WTC11 (cell line): ENCODE measurements at regions not wholly inside any gene's neighbourhood (a gene's known extent, or its start where the extent isn't known, plus 50 kb on each side); places are given as distances from the start of the nearest gene placed in this dataset.

Experiments used
- ATAC-seq: fragments of 200-7000 bp; cut with Tn5 transposase; 2 replicates; pipeline ENCODE4 v1.10.0; 2021; ENCODE audit warnings: mild to moderate bottlenecking, moderate library complexity
- CTCF ChIA-PET: fragments of 300-600 bp; sonication (Branson Sonifier 250); formaldehyde crosslinking; loops from one replicate; lab custom pipeline; 2021; ENCODE audit warnings: antibody characterized with exemption; lab: Charles Lee
- POLR2A ChIA-PET: fragments of 350-600 bp; sonication (Branson Sonifier 250); formaldehyde crosslinking; loops from one replicate; lab custom pipeline; 2021; ENCODE audit warnings: antibody characterized with exemption; lab: Charles Lee
- DNase-seq: peaks from one replicate; pipeline ENCODE4 v3.0.0; 2021; ENCODE audit warnings: low spot score
- H3K27ac Mint-ChIP-seq: 2 replicates; pipeline ENCODE4 v1.8.0; 2021; ENCODE audit warnings: mixed read lengths
- H3K27me3 Mint-ChIP-seq: 2 replicates; pipeline ENCODE4 v1.8.0; 2021; ENCODE audit warnings: low read depth, mild to moderate bottlenecking, moderate library complexity, mixed read lengths
- H3K36me3 Mint-ChIP-seq: 2 replicates; pipeline ENCODE4 v1.8.0; 2021; ENCODE audit warnings: mixed read lengths
- H3K4me1 Mint-ChIP-seq: 2 replicates; pipeline ENCODE4 v1.8.0; 2022; ENCODE audit warnings: mixed read lengths
- H3K4me3 Mint-ChIP-seq: 2 replicates; pipeline ENCODE4 v1.8.0; 2021; ENCODE audit warnings: mild to moderate bottlenecking, moderate library complexity, mixed read lengths
- H3K9me3 Mint-ChIP-seq: 2 replicates; pipeline ENCODE4 v1.8.0; 2021; ENCODE audit warnings: mixed read lengths
- CDX4 ChIP-seq: fragments of 250-450 bp; sonication (Bioruptor Pico); IDR thresholded peaks from 2 replicates; pipeline ENCODE4 v1.9.0; 2021; ENCODE audit warnings: moderate library complexity, mild to moderate bottlenecking, inconsistent platforms, borderline replicate concordance
- E2F1 ChIP-seq: sonication (generic); formaldehyde crosslinking; IDR thresholded peaks from 2 replicates; pipeline ENCODE4 v1.8.0; 2022; ENCODE audit warnings: mild to moderate bottlenecking, missing genetic modification reagents
- ETV6 ChIP-seq: sonication (generic); formaldehyde crosslinking; IDR thresholded peaks from 2 replicates; pipeline ENCODE4 v1.8.1; 2022; ENCODE audit warnings: mild to moderate bottlenecking, missing genetic modification reagents
- FOXJ3 ChIP-seq: sonication (generic); formaldehyde crosslinking; IDR thresholded peaks from 2 replicates; pipeline ENCODE4 v1.9.0; 2021; ENCODE audit warnings: missing genetic modification reagents, mild to moderate bottlenecking, borderline replicate concordance
- GRHL2 ChIP-seq: fragments of 250-450 bp; sonication (Bioruptor Pico); IDR thresholded peaks from 2 replicates; pipeline ENCODE4 v1.8.0; 2022; ENCODE audit warnings: mild to moderate bottlenecking, moderate library complexity; ENCODE audit not compliant: insufficient replicate concordance, severe bottlenecking
- MYBL2 ChIP-seq: sonication (generic); formaldehyde crosslinking; IDR thresholded peaks from 2 replicates; pipeline ENCODE4 v1.8.1; 2023; ENCODE audit warnings: mild to moderate bottlenecking, moderate library complexity, missing genetic modification reagents
- NFATC4 ChIP-seq: fragments of 250-450 bp; sonication (Bioruptor Pico); IDR thresholded peaks from 2 replicates; pipeline ENCODE4 v1.9.0; 2021; ENCODE audit warnings: mild to moderate bottlenecking
- NR1H2 ChIP-seq: sonication (generic); formaldehyde crosslinking; IDR thresholded peaks from 2 replicates; pipeline ENCODE4 v1.9.0; 2021; ENCODE audit warnings: mild to moderate bottlenecking, moderate library complexity, missing genetic modification reagents
- OVOL2 ChIP-seq: fragments of 250-450 bp; sonication (Bioruptor Pico); IDR thresholded peaks from 2 replicates; pipeline ENCODE4 v1.9.0; 2021; ENCODE audit warnings: mild to moderate bottlenecking, borderline replicate concordance
- ZNF138 ChIP-seq: sonication (generic); formaldehyde crosslinking; conservative IDR thresholded peaks from 2 replicates; pipeline ENCODE4 v1.8.1; 2022; ENCODE audit warnings: mild to moderate bottlenecking, moderate library complexity, missing genetic modification reagents
- ZNF219 ChIP-seq: sonication (generic); formaldehyde crosslinking; IDR thresholded peaks from 2 replicates; pipeline ENCODE4 v1.8.0; 2023; ENCODE audit warnings: missing genetic modification reagents, mild to moderate bottlenecking, borderline replicate concordance
- ZNF232 ChIP-seq: sonication (generic); formaldehyde crosslinking; IDR thresholded peaks from 2 replicates; pipeline ENCODE4 v1.8.0; 2022; ENCODE audit warnings: mild to moderate bottlenecking, missing genetic modification reagents
- ZNF263 ChIP-seq: sonication (generic); formaldehyde crosslinking; IDR thresholded peaks from 2 replicates; pipeline ENCODE4 v1.8.1; 2022; ENCODE audit warnings: low read depth, mild to moderate bottlenecking, moderate library complexity, missing genetic modification reagents
- ZNF317 ChIP-seq: sonication (generic); formaldehyde crosslinking; IDR thresholded peaks from 2 replicates; pipeline ENCODE4 v1.8.1; 2023; ENCODE audit warnings: low read depth, mild to moderate bottlenecking, moderate library complexity, missing genetic modification reagents, borderline replicate concordance
- ZNF423 ChIP-seq: fragments of 250-450 bp; sonication (Bioruptor Pico); IDR thresholded peaks from 2 replicates; pipeline ENCODE4 v2.1.2; 2022; ENCODE audit warnings: mild to moderate bottlenecking, moderate library complexity
- ZSCAN18 ChIP-seq: fragments of 250-450 bp; sonication (Bioruptor Pico); IDR thresholded peaks from 2 replicates; pipeline ENCODE4 v2.1.2; 2022; ENCODE audit warnings: mild to moderate bottlenecking, moderate library complexity
- TF ChIP-seq, protein P1 (sequence below): sonication (generic); formaldehyde crosslinking; IDR thresholded peaks from 2 replicates; pipeline ENCODE4 v1.8.0; 2022; ENCODE audit warnings: mild to moderate bottlenecking, missing genetic modification reagents
- TF ChIP-seq, protein P2 (sequence below): sonication (generic); formaldehyde crosslinking; IDR thresholded peaks from 2 replicates; pipeline ENCODE4 v1.8.1; 2022; ENCODE audit warnings: low read depth, missing genetic modification reagents, borderline replicate concordance
- TF ChIP-seq, protein P3 (sequence below): sonication (generic); formaldehyde crosslinking; IDR thresholded peaks from 2 replicates; pipeline ENCODE4 v1.8.1; 2023; ENCODE audit warnings: mild to moderate bottlenecking, moderate library complexity, missing genetic modification reagents
- TF ChIP-seq, protein P4 (sequence below): sonication (generic); formaldehyde crosslinking; IDR thresholded peaks from 2 replicates; pipeline ENCODE4 v1.8.0; 2022; ENCODE audit warnings: missing genetic modification reagents
- TF ChIP-seq, protein P5 (sequence below): sonication (generic); formaldehyde crosslinking; conservative IDR thresholded peaks from 2 replicates; pipeline ENCODE4 v1.8.1; 2022; ENCODE audit warnings: mild to moderate bottlenecking, missing genetic modification reagents

GRCh38 chr11:30697032-30697431 lies 110.9 kb upstream of the MPPED2 start:
- CTCF ChIA-PET: no interaction called here
- POLR2A ChIA-PET: no interaction called here
- no peaks in the 10 kb centered on the region for H3K4me1 Mint-ChIP-seq
- H3K27ac Mint-ChIP-seq: no peak overlapping the region
- no peaks in the 10 kb centered on the region for H3K36me3 Mint-ChIP-seq
- ATAC-seq (no peak), DNase-seq (no peak)
- H3K4me3 Mint-ChIP-seq: no peak overlapping the region
- TF ChIP-seq ZNF317 (CRISPR knock-in tag) (no peak), MYBL2 (CRISPR knock-in tag) (no peak), ZNF423 (CRISPR knock-in tag) (no peak), CDX4 (CRISPR knock-in tag) (no peak), ZNF232 (no peak), OVOL2 (no peak), ZNF263 (CRISPR knock-in tag) (no peak), NR1H2 (no peak), GRHL2 (CRISPR knock-in tag) (no peak)
- TF ChIP-seq, protein P1, sequence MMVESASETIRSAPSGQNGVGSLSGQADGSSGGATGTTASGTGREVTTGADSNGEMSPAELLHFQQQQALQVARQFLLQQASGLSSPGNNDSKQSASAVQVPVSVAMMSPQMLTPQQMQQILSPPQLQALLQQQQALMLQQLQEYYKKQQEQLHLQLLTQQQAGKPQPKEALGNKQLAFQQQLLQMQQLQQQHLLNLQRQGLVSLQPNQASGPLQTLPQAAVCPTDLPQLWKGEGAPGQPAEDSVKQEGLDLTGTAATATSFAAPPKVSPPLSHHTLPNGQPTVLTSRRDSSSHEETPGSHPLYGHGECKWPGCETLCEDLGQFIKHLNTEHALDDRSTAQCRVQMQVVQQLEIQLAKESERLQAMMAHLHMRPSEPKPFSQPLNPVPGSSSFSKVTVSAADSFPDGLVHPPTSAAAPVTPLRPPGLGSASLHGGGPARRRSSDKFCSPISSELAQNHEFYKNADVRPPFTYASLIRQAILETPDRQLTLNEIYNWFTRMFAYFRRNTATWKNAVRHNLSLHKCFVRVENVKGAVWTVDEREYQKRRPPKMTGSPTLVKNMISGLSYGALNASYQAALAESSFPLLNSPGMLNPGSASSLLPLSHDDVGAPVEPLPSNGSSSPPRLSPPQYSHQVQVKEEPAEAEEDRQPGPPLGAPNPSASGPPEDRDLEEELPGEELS (CRISPR knock-in tag): no peak
- TF ChIP-seq, protein P2, sequence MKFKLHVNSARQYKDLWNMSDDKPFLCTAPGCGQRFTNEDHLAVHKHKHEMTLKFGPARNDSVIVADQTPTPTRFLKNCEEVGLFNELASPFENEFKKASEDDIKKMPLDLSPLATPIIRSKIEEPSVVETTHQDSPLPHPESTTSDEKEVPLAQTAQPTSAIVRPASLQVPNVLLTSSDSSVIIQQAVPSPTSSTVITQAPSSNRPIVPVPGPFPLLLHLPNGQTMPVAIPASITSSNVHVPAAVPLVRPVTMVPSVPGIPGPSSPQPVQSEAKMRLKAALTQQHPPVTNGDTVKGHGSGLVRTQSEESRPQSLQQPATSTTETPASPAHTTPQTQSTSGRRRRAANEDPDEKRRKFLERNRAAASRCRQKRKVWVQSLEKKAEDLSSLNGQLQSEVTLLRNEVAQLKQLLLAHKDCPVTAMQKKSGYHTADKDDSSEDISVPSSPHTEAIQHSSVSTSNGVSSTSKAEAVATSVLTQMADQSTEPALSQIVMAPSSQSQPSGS (CRISPR knock-in tag): no peak
- H3K27me3 Mint-ChIP-seq: no peaks in the 10 kb centered on the region
- H3K9me3 Mint-ChIP-seq: peaks cover 7% of the 10 kb centered on the region

DNA sequence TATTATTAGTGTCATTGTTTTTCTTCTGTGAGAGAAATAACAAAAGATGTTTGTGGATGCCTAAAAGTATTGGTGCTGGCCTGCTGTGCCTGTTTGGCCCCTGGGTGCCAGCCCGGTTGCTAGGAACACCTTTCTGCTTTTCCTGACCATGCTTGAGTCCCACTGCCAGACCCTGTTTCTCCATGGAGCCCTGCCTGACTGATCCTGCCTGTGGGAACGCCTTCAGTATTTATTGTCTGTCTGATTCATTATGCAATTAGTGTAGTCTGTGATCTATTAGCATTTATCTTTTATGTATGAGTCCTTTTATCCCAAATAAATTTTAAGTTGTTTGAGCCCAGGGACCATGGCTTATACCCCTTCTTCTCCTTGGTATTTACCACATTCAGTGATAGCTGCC lies 98.6 kb upstream of the MPPED2 start:
- H3K4me3 Mint-ChIP-seq: no peak overlapping the region
- DNase-seq (no peak), ATAC-seq (no peak)
- no peaks in the 10 kb centered on the region for H3K36me3 Mint-ChIP-seq
- ChIA-PET CTCF (no interaction called here), POLR2A (no interaction called here)
- H3K4me1 Mint-ChIP-seq: no peaks in the 10 kb centered on the region
- H3K9me3 Mint-ChIP-seq: peaks cover 16% of the 10 kb centered on the region
- no peak overlapping the region for H3K27ac Mint-ChIP-seq
- no peaks in the 10 kb centered on the region for H3K27me3 Mint-ChIP-seq
- TF ChIP-seq, protein P3, sequence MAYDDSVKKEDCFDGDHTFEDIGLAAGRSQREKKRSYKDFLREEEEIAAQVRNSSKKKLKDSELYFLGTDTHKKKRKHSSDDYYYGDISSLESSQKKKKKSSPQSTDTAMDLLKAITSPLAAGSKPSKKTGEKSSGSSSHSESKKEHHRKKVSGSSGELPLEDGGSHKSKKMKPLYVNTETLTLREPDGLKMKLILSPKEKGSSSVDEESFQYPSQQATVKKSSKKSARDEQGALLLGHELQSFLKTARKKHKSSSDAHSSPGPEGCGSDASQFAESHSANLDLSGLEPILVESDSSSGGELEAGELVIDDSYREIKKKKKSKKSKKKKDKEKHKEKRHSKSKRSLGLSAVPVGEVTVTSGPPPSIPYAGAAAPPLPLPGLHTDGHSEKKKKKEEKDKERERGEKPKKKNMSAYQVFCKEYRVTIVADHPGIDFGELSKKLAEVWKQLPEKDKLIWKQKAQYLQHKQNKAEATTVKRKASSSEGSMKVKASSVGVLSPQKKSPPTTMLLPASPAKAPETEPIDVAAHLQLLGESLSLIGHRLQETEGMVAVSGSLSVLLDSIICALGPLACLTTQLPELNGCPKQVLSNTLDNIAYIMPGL (CRISPR knock-in tag): no peak
- TF ChIP-seq ETV6 (CRISPR knock-in tag) (no peak), OVOL2 (no peak), ZNF263 (CRISPR knock-in tag) (no peak), NFATC4 (no peak), MYBL2 (CRISPR knock-in tag) (no peak), E2F1 (CRISPR knock-in tag) (no peak), ZNF138 (CRISPR knock-in tag) (no peak), NR1H2 (no peak), ZSCAN18 (CRISPR knock-in tag) (no peak), FOXJ3 (CRISPR knock-in tag) (no peak), ZNF219 (CRISPR knock-in tag) (no peak)
- TF ChIP-seq, protein P4, sequence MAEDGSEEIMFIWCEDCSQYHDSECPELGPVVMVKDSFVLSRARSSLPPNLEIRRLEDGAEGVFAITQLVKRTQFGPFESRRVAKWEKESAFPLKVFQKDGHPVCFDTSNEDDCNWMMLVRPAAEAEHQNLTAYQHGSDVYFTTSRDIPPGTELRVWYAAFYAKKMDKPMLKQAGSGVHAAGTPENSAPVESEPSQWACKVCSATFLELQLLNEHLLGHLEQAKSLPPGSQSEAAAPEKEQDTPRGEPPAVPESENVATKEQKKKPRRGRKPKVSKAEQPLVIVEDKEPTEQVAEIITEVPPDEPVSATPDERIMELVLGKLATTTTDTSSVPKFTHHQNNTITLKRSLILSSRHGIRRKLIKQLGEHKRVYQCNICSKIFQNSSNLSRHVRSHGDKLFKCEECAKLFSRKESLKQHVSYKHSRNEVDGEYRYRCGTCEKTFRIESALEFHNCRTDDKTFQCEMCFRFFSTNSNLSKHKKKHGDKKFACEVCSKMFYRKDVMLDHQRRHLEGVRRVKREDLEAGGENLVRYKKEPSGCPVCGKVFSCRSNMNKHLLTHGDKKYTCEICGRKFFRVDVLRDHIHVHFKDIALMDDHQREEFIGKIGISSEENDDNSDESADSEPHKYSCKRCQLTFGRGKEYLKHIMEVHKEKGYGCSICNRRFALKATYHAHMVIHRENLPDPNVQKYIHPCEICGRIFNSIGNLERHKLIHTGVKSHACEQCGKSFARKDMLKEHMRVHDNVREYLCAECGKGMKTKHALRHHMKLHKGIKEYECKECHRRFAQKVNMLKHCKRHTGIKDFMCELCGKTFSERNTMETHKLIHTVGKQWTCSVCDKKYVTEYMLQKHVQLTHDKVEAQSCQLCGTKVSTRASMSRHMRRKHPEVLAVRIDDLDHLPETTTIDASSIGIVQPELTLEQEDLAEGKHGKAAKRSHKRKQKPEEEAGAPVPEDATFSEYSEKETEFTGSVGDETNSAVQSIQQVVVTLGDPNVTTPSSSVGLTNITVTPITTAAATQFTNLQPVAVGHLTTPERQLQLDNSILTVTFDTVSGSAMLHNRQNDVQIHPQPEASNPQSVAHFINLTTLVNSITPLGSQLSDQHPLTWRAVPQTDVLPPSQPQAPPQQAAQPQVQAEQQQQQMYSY (CRISPR knock-in tag): no peak
- TF ChIP-seq, protein P5, sequence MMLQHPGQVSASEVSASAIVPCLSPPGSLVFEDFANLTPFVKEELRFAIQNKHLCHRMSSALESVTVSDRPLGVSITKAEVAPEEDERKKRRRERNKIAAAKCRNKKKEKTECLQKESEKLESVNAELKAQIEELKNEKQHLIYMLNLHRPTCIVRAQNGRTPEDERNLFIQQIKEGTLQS: no peak
